HepG2 (cell line): ENCODE measurements at regions not wholly inside any gene's neighbourhood (a gene's known extent, or its start where the extent isn't known, plus 50 kb on each side); places are given as distances from the start of the nearest gene placed in this dataset.

Experiments used
- EZH2 ChIP-seq: conservative IDR thresholded peaks from 2 replicates; pipeline ENCODE4 v1.6.1; 2012; ENCODE audit warnings: mild to moderate bottlenecking, low read depth, low read length, moderate library complexity
- PAX8 ChIP-seq: sonication (generic); formaldehyde crosslinking; IDR thresholded peaks from 2 replicates; pipeline ENCODE4 v1.8.0; 2022; ENCODE audit warnings: mild to moderate bottlenecking, missing genetic modification reagents, borderline replicate concordance
- POLR2A ChIP-seq, 2 experiments: IDR thresholded peaks; 2 replicates each; pipeline ENCODE4 v1.6.1; 2011; ENCODE audit warnings: low read depth in 2 of 2, low read length in 2 of 2, mild to moderate bottlenecking in 1 of 2, moderate library complexity in 1 of 2; ENCODE audit not compliant: insufficient read depth in 1 of 2
- ZNF24 ChIP-seq: fragments of 450-650 bp; IDR thresholded peaks from 2 replicates; pipeline ENCODE4 v1.6.1; 2017; ENCODE audit warnings: antibody characterized with exemption, mild to moderate bottlenecking
- ZNF30 ChIP-seq: sonication (generic); formaldehyde crosslinking; IDR thresholded peaks from 2 replicates; pipeline ENCODE4 v1.5.0; 2020; ENCODE audit warnings: mild to moderate bottlenecking, missing genetic modification reagents
- TF ChIP-seq, protein P1 (sequence below): sonication (generic); formaldehyde crosslinking; IDR thresholded peaks from 2 replicates; pipeline ENCODE4 v1.8.1; 2023; ENCODE audit warnings: missing genetic modification reagents, inconsistent platforms, borderline replicate concordance
- TF ChIP-seq, protein P2 (sequence below): fragments of 450-650 bp; IDR thresholded peaks from 2 replicates; pipeline ENCODE4 v1.6.1; 2016
- TF ChIP-seq, protein P3 (sequence below): sonication (generic); formaldehyde crosslinking; IDR thresholded peaks from 2 replicates; pipeline ENCODE4 v1.5.0; 2020; ENCODE audit warnings: mild to moderate bottlenecking, missing genetic modification reagents
- TF ChIP-seq, protein P4 (sequence below): sonication (generic); formaldehyde crosslinking; IDR thresholded peaks from 2 replicates; pipeline ENCODE4 v1.4.0; 2020; ENCODE audit warnings: missing genetic modification reagents
- TF ChIP-seq, protein P5 (sequence below): IDR thresholded peaks from 2 replicates; pipeline ENCODE4 v1.6.1; 2018; ENCODE audit warnings: missing genetic modification reagents

DNA sequence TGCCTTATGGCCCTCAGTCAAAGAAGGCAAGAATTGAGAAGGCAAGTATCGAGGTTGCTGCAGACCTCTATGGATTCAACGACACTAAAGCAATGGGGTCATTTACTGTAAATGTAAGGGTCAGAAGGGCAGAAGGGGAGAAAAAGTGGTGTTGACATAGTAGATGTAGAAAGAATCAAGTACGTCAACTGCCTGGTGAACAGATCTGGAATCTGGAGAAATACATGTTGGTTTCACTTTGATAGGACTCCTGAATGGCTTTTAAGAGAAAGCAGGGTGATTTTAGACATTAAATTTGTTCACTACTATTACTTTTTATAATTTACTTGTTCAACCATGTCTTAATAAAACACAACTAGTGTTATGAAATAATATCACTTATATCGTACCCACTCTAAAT is 81.3 kb upstream of the FSTL5 start:
- TF ChIP-seq, protein P1, sequence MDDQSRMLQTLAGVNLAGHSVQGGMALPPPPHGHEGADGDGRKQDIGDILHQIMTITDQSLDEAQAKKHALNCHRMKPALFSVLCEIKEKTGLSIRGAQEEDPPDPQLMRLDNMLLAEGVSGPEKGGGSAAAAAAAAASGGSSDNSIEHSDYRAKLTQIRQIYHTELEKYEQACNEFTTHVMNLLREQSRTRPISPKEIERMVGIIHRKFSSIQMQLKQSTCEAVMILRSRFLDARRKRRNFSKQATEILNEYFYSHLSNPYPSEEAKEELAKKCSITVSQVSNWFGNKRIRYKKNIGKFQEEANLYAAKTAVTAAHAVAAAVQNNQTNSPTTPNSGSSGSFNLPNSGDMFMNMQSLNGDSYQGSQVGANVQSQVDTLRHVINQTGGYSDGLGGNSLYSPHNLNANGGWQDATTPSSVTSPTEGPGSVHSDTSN (CRISPR knock-in tag) = no peak
- no peak for TF ChIP-seq POLR2A (IDR thresholded peaks at IDR 0.05; ENCODE audit: insufficient read depth in 1 of 2, low read depth in 2 of 2, low read length in 2 of 2)
- TF ChIP-seq, protein P2, sequence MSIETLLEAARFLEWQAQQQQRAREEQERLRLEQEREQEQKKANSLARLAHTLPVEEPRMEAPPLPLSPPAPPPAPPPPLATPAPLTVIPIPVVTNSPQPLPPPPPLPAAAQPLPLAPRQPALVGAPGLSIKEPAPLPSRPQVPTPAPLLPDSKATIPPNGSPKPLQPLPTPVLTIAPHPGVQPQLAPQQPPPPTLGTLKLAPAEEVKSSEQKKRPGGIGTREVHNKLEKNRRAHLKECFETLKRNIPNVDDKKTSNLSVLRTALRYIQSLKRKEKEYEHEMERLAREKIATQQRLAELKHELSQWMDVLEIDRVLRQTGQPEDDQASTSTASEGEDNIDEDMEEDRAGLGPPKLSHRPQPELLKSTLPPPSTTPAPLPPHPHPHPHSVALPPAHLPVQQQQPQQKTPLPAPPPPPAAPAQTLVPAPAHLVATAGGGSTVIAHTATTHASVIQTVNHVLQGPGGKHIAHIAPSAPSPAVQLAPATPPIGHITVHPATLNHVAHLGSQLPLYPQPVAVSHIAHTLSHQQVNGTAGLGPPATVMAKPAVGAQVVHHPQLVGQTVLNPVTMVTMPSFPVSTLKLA = no peak
- TF ChIP-seq PAX8 (CRISPR knock-in tag) = no peak
- TF ChIP-seq EZH2 = no peak
- TF ChIP-seq, protein P3, sequence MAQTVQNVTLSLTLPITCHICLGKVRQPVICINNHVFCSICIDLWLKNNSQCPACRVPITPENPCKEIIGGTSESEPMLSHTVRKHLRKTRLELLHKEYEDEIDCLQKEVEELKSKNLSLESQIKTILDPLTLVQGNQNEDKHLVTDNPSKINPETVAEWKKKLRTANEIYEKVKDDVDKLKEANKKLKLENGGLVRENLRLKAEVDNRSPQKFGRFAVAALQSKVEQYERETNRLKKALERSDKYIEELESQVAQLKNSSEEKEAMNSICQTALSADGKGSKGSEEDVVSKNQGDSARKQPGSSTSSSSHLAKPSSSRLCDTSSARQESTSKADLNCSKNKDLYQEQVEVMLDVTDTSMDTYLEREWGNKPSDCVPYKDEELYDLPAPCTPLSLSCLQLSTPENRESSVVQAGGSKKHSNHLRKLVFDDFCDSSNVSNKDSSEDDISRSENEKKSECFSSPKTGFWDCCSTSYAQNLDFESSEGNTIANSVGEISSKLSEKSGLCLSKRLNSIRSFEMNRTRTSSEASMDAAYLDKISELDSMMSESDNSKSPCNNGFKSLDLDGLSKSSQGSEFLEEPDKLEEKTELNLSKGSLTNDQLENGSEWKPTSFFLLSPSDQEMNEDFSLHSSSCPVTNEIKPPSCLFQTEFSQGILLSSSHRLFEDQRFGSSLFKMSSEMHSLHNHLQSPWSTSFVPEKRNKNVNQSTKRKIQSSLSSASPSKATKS (CRISPR knock-in tag) = no peak
- no peak for TF ChIP-seq ZNF24
- TF ChIP-seq ZNF30 = no peak
- TF ChIP-seq, protein P4, sequence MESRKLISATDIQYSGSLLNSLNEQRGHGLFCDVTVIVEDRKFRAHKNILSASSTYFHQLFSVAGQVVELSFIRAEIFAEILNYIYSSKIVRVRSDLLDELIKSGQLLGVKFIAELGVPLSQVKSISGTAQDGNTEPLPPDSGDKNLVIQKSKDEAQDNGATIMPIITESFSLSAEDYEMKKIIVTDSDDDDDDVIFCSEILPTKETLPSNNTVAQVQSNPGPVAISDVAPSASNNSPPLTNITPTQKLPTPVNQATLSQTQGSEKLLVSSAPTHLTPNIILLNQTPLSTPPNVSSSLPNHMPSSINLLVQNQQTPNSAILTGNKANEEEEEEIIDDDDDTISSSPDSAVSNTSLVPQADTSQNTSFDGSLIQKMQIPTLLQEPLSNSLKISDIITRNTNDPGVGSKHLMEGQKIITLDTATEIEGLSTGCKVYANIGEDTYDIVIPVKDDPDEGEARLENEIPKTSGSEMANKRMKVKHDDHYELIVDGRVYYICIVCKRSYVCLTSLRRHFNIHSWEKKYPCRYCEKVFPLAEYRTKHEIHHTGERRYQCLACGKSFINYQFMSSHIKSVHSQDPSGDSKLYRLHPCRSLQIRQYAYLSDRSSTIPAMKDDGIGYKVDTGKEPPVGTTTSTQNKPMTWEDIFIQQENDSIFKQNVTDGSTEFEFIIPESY (CRISPR knock-in tag) = no peak
- TF ChIP-seq, protein P5, sequence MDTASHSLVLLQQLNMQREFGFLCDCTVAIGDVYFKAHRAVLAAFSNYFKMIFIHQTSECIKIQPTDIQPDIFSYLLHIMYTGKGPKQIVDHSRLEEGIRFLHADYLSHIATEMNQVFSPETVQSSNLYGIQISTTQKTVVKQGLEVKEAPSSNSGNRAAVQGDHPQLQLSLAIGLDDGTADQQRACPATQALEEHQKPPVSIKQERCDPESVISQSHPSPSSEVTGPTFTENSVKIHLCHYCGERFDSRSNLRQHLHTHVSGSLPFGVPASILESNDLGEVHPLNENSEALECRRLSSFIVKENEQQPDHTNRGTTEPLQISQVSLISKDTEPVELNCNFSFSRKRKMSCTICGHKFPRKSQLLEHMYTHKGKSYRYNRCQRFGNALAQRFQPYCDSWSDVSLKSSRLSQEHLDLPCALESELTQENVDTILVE (CRISPR knock-in tag) = no peak
